PC-9 (cell line): ENCODE measurements at regions not wholly inside any gene's neighbourhood (a gene's known extent, or its start where the extent isn't known, plus 50 kb on each side); places are given as distances from the start of the nearest gene placed in this dataset.

Source experiments
- BruUV-seq: library from RNA; stranded (reverse); fragments of 400-500 nt; replicated peaks from 2 replicates; lab custom pipeline; 2021; lab: Mats Ljungman, UMichigan
- CTCF ChIA-PET: fragments of 300-600 bp; sonication (Branson Sonifier 250); formaldehyde crosslinking; loops from one replicate; lab custom pipeline; 2022; ENCODE audit warnings: antibody characterized with exemption; lab: Charles Lee
- POLR2A ChIA-PET: fragments of 300-600 bp; sonication (Branson Sonifier 250); formaldehyde crosslinking; loops from one replicate; lab custom pipeline; 2022; ENCODE audit warnings: antibody characterized with exemption; ENCODE audit not compliant: unreplicated experiment; lab: Charles Lee
- DNase-seq, 2 experiments: peaks; one replicate each; pipeline versions ENCODE4 v3.0.0 to v3.0.0-alpha.2; 2015 to 2022; ENCODE audit warnings: mixed read lengths in 1 of 2
- H2AFZ ChIP-seq: fragments of 200-600 bp; sonication (generic); 2 replicates; pipeline ENCODE4 v1.8.1; 2017; ENCODE audit warnings: antibody characterized with exemption
- H3F3A ChIP-seq: fragments of 200-600 bp; sonication (generic); 2 replicates; pipeline ENCODE4 v1.8.1; 2017; ENCODE audit warnings: antibody characterized with exemption, mild to moderate bottlenecking, low read depth; ENCODE audit not compliant: insufficient read depth
- H3K27ac ChIP-seq: fragments of 200-600 bp; sonication (generic); 2 replicates; pipeline ENCODE4 v1.6.1; 2016; ENCODE audit warnings: mixed run types
- H3K27me3 ChIP-seq: fragments of 200-600 bp; sonication (generic); 2 replicates; pipeline ENCODE4 v1.6.1; 2016; ENCODE audit warnings: low read depth, mixed run types; ENCODE audit not compliant: insufficient read depth
- H3K36me3 ChIP-seq: fragments of 200-600 bp; sonication (generic); 2 replicates; pipeline ENCODE4 v1.6.1; 2016; ENCODE audit warnings: low read depth, mixed run types
- H3K4me1 ChIP-seq: fragments of 200-600 bp; sonication (generic); replicated peaks from 2 replicates; pipeline ENCODE4 v1.6.1; 2016; ENCODE audit warnings: mixed run types; ENCODE audit not compliant: insufficient read depth
- H3K4me2 ChIP-seq: fragments of 200-600 bp; sonication (generic); 2 replicates; pipeline ENCODE4 v1.6.1; 2017; ENCODE audit warnings: mixed run types
- H3K4me3 ChIP-seq: fragments of 200-600 bp; sonication (generic); 2 replicates; pipeline ENCODE4 v1.6.1; 2016; ENCODE audit warnings: mixed run types
- H3K79me2 ChIP-seq: fragments of 200-600 bp; sonication (generic); 2 replicates; pipeline ENCODE4 v1.6.1; 2017; ENCODE audit warnings: low read depth, mixed run types
- H3K9me2 ChIP-seq: fragments of 200-600 bp; sonication (generic); 2 replicates; pipeline ENCODE4 v1.8.1; 2017; ENCODE audit warnings: mild to moderate bottlenecking; ENCODE audit not compliant: insufficient read depth
- H3K9me3 ChIP-seq: fragments of 200-600 bp; sonication (generic); 2 replicates; pipeline ENCODE4 v1.8.1; 2016; ENCODE audit warnings: low read depth; ENCODE audit not compliant: insufficient read depth
- H4K20me1 ChIP-seq: fragments of 200-600 bp; sonication (generic); 2 replicates; pipeline ENCODE4 v1.8.1; 2017; ENCODE audit not compliant: insufficient read depth
- EZH2 ChIP-seq: fragments of 200-600 bp; sonication (generic); IDR thresholded peaks from 2 replicates; pipeline ENCODE4 v1.8.0; 2017; ENCODE audit warnings: antibody characterized with exemption, low read depth
- intact Hi-C: fragments of 100-400 bp; cut with micrococcal nuclease; formaldehyde crosslinking; loops from one replicate; pipeline ENCODE4 v1.10.0; 2022; ENCODE audit not compliant: unreplicated experiment
- TF ChIP-seq, protein P1 (sequence below): fragments of 200-600 bp; sonication (generic); conservative IDR thresholded peaks from 2 replicates; pipeline ENCODE4 v1.6.1; 2017; ENCODE audit warnings: mixed run types, antibody characterized with exemption, mild to moderate bottlenecking, moderate library complexity

DNA sequence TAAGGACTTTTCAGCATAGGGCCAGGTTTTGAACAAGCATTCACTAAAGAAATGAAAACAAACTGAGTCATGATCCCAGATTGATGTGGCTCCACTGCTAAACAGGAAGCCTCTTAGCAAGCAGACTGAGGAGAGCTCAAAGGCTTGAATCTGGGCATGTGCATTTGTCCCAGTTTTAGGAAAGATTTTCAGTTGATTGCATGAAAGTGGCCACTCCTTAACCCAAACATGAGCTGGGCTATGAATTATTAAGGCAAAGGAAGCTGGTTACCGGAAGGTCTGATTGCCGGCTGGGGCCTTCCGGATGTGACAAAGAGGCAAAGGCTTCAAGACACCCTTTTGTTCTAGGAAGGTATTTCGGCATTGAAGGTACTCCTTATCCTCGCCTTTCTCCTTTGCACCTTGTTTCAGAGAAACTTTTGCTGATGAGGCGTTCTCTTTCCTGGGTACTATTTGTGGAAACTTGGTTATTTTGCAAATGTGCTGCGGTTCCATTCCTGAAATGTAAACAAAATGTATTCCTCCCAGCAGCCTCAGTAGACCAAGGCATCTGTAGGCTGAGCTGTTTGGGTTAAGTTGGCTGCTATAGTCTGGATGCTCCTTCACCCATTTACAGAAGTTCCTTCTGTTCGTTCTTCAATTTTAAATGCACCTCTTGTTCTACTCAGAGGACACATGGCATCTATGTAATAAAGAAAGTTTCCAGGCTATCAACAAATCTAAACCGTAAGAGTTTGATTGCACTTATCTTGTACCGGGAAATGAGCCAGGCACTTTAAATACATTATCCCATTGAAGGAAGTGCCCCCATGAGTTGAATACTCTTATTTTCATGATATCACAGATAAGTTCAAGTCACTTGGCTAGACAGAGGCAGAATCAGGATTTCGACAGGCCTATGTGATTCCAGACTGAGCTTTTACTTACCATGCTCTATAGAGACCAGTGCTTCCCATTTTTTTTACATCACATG lies 115.6 kb upstream of the METAP2 start:
- H2AFZ ChIP-seq, result 0 out of 2 replicates have a peak overlapping the region, but pooled peaks have one; percentile 39
- POLR2A ChIA-PET, result interaction anchor here (0.7 kb wide), 1 partner anchor 1665 kb away, joined by 5 read pairs; no protein-coding TSS in a partner anchor
- H3K79me2 ChIP-seq, result no peaks in the 10 kb centered on the region
- intact Hi-C loops, result no loop called here
- no peak overlapping the region for H3K4me2 ChIP-seq
- H4K20me1 ChIP-seq, result no peaks in the 10 kb centered on the region
- H3F3A ChIP-seq, result no peaks in the 10 kb centered on the region
- no peak overlapping the region for H3K4me3 ChIP-seq
- H3K9me2 ChIP-seq, result no peaks in the 10 kb centered on the region; the same call in 1 of the 2 replicates
- H3K27ac ChIP-seq, result no peak overlapping the region
- CTCF ChIA-PET, result interaction anchor here (0.6 kb wide), 1 partner anchor 437 kb away, joined by 4 read pairs; no protein-coding TSS in a partner anchor
- H3K9me3 ChIP-seq, result no peaks in the 10 kb centered on the region
- no peaks in the 10 kb centered on the region for H3K27me3 ChIP-seq
- no peak for TF ChIP-seq EZH2
- TF ChIP-seq, protein P1, sequence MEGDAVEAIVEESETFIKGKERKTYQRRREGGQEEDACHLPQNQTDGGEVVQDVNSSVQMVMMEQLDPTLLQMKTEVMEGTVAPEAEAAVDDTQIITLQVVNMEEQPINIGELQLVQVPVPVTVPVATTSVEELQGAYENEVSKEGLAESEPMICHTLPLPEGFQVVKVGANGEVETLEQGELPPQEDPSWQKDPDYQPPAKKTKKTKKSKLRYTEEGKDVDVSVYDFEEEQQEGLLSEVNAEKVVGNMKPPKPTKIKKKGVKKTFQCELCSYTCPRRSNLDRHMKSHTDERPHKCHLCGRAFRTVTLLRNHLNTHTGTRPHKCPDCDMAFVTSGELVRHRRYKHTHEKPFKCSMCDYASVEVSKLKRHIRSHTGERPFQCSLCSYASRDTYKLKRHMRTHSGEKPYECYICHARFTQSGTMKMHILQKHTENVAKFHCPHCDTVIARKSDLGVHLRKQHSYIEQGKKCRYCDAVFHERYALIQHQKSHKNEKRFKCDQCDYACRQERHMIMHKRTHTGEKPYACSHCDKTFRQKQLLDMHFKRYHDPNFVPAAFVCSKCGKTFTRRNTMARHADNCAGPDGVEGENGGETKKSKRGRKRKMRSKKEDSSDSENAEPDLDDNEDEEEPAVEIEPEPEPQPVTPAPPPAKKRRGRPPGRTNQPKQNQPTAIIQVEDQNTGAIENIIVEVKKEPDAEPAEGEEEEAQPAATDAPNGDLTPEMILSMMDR, result no peak
- H3K4me1 ChIP-seq, result peaks cover 6% of the 10 kb centered on the region; the same call in 1 of the 2 replicates
- no peak for DNase-seq
- BruUV-seq, result no TSS peak
- H3K36me3 ChIP-seq, result no peaks in the 10 kb centered on the region

DNA sequence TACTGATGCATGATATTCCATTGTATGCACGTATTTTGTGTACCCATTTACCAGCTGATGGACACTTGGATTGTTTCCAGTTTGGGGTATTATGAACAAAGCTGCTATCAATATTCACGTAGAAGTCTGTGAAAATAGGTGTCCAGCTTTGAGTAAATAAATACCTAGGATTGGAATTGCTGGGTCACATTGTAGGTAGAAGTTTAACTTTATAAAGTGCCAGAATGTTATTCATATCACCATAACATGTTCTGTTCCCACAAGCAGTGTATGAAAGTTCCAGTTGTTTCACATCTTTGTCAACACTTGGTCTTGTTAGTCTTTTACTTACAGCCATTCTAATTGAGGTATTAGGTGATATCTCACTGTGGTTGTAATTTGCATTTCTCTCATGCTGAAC lies 108.0 kb upstream of the METAP2 start:
- intact Hi-C loops, result no loop called here
- H3K27ac ChIP-seq, result no peak overlapping the region
- no peaks in the 10 kb centered on the region for H4K20me1 ChIP-seq
- no peak for DNase-seq
- H3K4me1 ChIP-seq, result no peaks in the 10 kb centered on the region
- H3K4me3 ChIP-seq, result no peak overlapping the region
- no peak for TF ChIP-seq EZH2
- TF ChIP-seq, protein P1, result no peak
- POLR2A ChIA-PET, result no interaction called here
- H3K27me3 ChIP-seq, result no peaks in the 10 kb centered on the region
- BruUV-seq, result no TSS peak
- no peaks in the 10 kb centered on the region for H3K36me3 ChIP-seq
- no peaks in the 10 kb centered on the region for H3K9me3 ChIP-seq
- CTCF ChIA-PET, result no interaction called here
- H3K4me2 ChIP-seq, result no peak overlapping the region
- no peaks in the 10 kb centered on the region for H3K79me2 ChIP-seq
- no peak overlapping the region for H2AFZ ChIP-seq
- H3F3A ChIP-seq, result no peaks in the 10 kb centered on the region
- no peaks in the 10 kb centered on the region for H3K9me2 ChIP-seq

DNA sequence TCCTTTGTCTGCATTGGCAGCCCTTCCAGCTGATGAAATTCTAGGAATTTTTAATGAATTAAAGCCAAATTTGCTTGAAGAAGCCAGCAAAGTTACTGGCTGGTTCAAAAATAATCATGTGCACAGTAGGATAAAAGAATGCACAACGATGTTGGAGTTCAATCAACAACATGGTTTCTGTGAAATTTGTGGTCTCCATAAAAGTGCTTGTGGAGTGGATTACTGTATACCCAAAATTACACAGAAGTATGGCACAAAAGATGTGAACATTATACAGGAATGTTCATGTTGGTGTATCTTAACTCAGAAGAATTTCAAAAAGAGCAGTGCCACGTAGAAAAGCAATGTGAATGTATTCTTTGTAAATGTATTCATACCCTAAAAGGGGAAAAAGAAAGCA lies 105.0 kb upstream of the METAP2 start:
- CTCF ChIA-PET, result no interaction called here
- POLR2A ChIA-PET, result interaction anchor here (0.7 kb wide), 1 partner anchor 900 kb away, joined by 4 read pairs; no protein-coding TSS in a partner anchor
- intact Hi-C loops, result no loop called here

More for the DNA sequence above, 105.0 kb upstream of the METAP2 start:
- Histone ChIP-seq H2AFZ (no peak overlapping the region), H3K27ac (no peak overlapping the region), H3K9me2 (no peaks in the 10 kb centered on the region), H3K79me2 (no peaks in the 10 kb centered on the region), H4K20me1 (no peaks in the 10 kb centered on the region), H3F3A (no peaks in the 10 kb centered on the region), H3K9me3 (no peaks in the 10 kb centered on the region), H3K4me1 (no peaks in the 10 kb centered on the region), H3K4me2 (no peak overlapping the region), H3K4me3 (no peak overlapping the region), H3K27me3 (no peaks in the 10 kb centered on the region), H3K36me3 (no peaks in the 10 kb centered on the region)
- DNase-seq, result no peak
- no TSS peak for BruUV-seq
- TF ChIP-seq, protein P1, result no peak
- TF ChIP-seq EZH2, result no peak
